ENCODE measurements at regions not wholly inside any gene's neighbourhood (a gene's known extent, or its start where the extent isn't known, plus 50 kb on each side); places are given as distances from the start of the nearest gene placed in this dataset.
A peak's percentile ranks its signal among the peaks of the same experiment; 100 is the strongest.

- DNase-seq, result no peak
- WGBS, 5 donors, result 77 to 85% (median 78%) methylated on average over 5 of the region's 5 CpGs
Measured at GRCh38 chr2:15744820-15745219, 153.2 kb downstream of the DDX1 start.

GRCh38 chr2:15745350-15745749 lies 153.7 kb downstream of the DDX1 start:
- peak in 1 of 2 donors; percentile 41 for DNase-seq
- no peak overlapping the region for H3K27ac ChIP-seq
- no peaks in the 10 kb centered on the region for H3K9me3 ChIP-seq
- intact Hi-C loops (cut with DNase I; ENCODE audit: low total_unique reads), result no loop called here
- no peak for TF ChIP-seq CTCF (IDR thresholded peaks at IDR 0.05)
- no peak for TF ChIP-seq EP300 (IDR thresholded peaks at IDR 0.05)
- no peak for TF ChIP-seq POLR2AphosphoS5 (IDR thresholded peaks at IDR 0.05)
- TF ChIP-seq POLR2A (IDR thresholded peaks at IDR 0.05), result no peak
- H3K4me3 ChIP-seq, result no peak overlapping the region
- H3K27me3 ChIP-seq, result peaks cover 0 to 4% (median 0%) of the 10 kb centered on the region in 3 donors
- 59 to 80% (median 76%) methylated on average over 3 of the region's 3 CpGs for WGBS, 5 donors
- H3K36me3 ChIP-seq, result no peaks in the 10 kb centered on the region
- H3K4me1 ChIP-seq, result peaks cover 0 to 28% (median 18%) of the 10 kb centered on the region in 4 donors

More at GRCh38 chr2:15744820-15745219, 153.2 kb downstream of the DDX1 start:
- Histone ChIP-seq H3K27ac (no peak overlapping the region), H3K9me3 (no peaks in the 10 kb centered on the region), H3K4me3 (no peak overlapping the region), H3K27me3 (peaks cover 0 to 4% (median 0%) of the 10 kb centered on the region in 3 donors), H3K36me3 (no peaks in the 10 kb centered on the region), H3K4me1 (peaks cover 0 to 28% (median 16%) of the 10 kb centered on the region in 4 donors)
- TF ChIP-seq POLR2A (IDR thresholded peaks at IDR 0.05) (no peak), POLR2AphosphoS5 (IDR thresholded peaks at IDR 0.05) (no peak), EP300 (IDR thresholded peaks at IDR 0.05) (no peak), CTCF (IDR thresholded peaks at IDR 0.05) (no peak)
- intact Hi-C loops (cut with DNase I; ENCODE audit: low total_unique reads), result no loop called here

- Histone ChIP-seq H3K4me1 (peaks cover 0 to 30% (median 18%) of the 10 kb centered on the region in 4 donors), H3K27me3 (peaks cover 0 to 4% (median 0%) of the 10 kb centered on the region in 3 donors), H3K9me3 (no peaks in the 10 kb centered on the region), H3K4me3 (no peak overlapping the region), H3K36me3 (no peaks in the 10 kb centered on the region), H3K27ac (no peak overlapping the region)
- 53 to 77% (median 64%) methylated on average over 3 to 6 of the region's 6 CpGs for WGBS, 5 donors
- no peak for TF ChIP-seq POLR2A (IDR thresholded peaks at IDR 0.05)
- no peak for TF ChIP-seq EP300 (IDR thresholded peaks at IDR 0.05)
- TF ChIP-seq CTCF (IDR thresholded peaks at IDR 0.05), result no peak
- no peak for TF ChIP-seq POLR2AphosphoS5 (IDR thresholded peaks at IDR 0.05)
- intact Hi-C loops (cut with DNase I; ENCODE audit: low total_unique reads), result no loop called here
- DNase-seq, result no peak
Measured at GRCh38 chr2:15745907-15746702, 154.4 kb downstream of the DDX1 start.

- peaks cover 0 to 30% (median 18%) of the 10 kb centered on the region in 4 donors for H3K4me1 ChIP-seq
- peaks cover 0 to 4% (median 0%) of the 10 kb centered on the region in 3 donors for H3K27me3 ChIP-seq
- TF ChIP-seq CTCF (IDR thresholded peaks at IDR 0.05) (no peak), POLR2A (IDR thresholded peaks at IDR 0.05) (no peak), POLR2AphosphoS5 (IDR thresholded peaks at IDR 0.05) (no peak), EP300 (IDR thresholded peaks at IDR 0.05) (no peak)
- DNase-seq, result no peak
- H3K4me3 ChIP-seq, result no peak overlapping the region
- H3K9me3 ChIP-seq, result no peaks in the 10 kb centered on the region
- no peak overlapping the region for H3K27ac ChIP-seq
- WGBS, 5 donors, result 83 to 93% (median 90%) methylated on average over 6 of the region's 6 CpGs
- no peaks in the 10 kb centered on the region for H3K36me3 ChIP-seq
- intact Hi-C loops (cut with DNase I; ENCODE audit: low total_unique reads), result no loop called here
Measured at GRCh38 chr2:15746703-15747550, 155.3 kb downstream of the DDX1 start.
